ENCODE measurements at regions not wholly inside any gene's neighbourhood (a gene's known extent, or its start where the extent isn't known, plus 50 kb on each side); places are given as distances from the start of the nearest gene placed in this dataset.

DNA sequence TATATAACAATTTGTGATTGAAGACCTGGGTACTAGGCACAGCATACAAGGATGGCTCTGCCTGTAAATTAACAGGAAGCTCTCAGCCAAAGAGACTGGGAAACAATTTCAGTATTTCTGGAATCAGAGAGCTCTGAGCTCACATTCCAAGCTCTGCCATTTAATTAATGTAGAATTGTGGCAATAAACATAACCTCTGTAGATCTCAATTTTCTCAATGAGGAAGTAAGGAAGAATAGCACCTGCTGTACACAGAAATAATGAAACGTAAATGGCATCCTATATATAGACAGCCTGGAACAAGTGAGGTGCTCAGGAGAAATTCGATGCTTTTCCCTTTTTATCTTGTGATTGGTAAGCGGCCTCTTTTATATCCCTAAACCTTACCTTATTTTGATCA, 538.5 kb upstream of the JAG1 start:
- TF ChIP-seq SIN3A (IDR thresholded peaks at IDR 0.05; ENCODE audit: borderline replicate concordance, insufficient read depth, low read length) = no peak
- TF ChIP-seq, protein P1, sequence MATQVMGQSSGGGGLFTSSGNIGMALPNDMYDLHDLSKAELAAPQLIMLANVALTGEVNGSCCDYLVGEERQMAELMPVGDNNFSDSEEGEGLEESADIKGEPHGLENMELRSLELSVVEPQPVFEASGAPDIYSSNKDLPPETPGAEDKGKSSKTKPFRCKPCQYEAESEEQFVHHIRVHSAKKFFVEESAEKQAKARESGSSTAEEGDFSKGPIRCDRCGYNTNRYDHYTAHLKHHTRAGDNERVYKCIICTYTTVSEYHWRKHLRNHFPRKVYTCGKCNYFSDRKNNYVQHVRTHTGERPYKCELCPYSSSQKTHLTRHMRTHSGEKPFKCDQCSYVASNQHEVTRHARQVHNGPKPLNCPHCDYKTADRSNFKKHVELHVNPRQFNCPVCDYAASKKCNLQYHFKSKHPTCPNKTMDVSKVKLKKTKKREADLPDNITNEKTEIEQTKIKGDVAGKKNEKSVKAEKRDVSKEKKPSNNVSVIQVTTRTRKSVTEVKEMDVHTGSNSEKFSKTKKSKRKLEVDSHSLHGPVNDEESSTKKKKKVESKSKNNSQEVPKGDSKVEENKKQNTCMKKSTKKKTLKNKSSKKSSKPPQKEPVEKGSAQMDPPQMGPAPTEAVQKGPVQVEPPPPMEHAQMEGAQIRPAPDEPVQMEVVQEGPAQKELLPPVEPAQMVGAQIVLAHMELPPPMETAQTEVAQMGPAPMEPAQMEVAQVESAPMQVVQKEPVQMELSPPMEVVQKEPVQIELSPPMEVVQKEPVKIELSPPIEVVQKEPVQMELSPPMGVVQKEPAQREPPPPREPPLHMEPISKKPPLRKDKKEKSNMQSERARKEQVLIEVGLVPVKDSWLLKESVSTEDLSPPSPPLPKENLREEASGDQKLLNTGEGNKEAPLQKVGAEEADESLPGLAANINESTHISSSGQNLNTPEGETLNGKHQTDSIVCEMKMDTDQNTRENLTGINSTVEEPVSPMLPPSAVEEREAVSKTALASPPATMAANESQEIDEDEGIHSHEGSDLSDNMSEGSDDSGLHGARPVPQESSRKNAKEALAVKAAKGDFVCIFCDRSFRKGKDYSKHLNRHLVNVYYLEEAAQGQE (IDR thresholded peaks at IDR 0.05; ENCODE audit: insufficient read depth in 1 of 2, low read depth in 2 of 2, low read length in 2 of 2) = no peak
